Loucy (cell line): ENCODE measurements at regions not wholly inside any gene's neighbourhood (a gene's known extent, or its start where the extent isn't known, plus 50 kb on each side); places are given as distances from the start of the nearest gene placed in this dataset.
A peak's percentile ranks its signal among the peaks of the same experiment; 100 is the strongest.
"Not testable (repeated sequence)": the region's sequence is repeated elsewhere in the genome, so short reads cannot be mapped to it uniquely, and the experiment has no call there.

ENCODE experiments used
- H2AFZ ChIP-seq: fragments of 200-600 bp; sonication (generic); 2 replicates; pipeline ENCODE4 v1.6.0; 2016; ENCODE audit warnings: antibody characterized with exemption, mild to moderate bottlenecking, low read length, moderate library complexity
- H3F3A ChIP-seq: fragments of 200-600 bp; 2 replicates; pipeline ENCODE4 v1.6.0; 2016; ENCODE audit warnings: antibody characterized with exemption, low read depth, mild to moderate bottlenecking
- H3K27me3 ChIP-seq: fragments of 200-600 bp; sonication (generic); 2 replicates; pipeline ENCODE4 v1.6.1; 2014; ENCODE audit warnings: low read length, mild to moderate bottlenecking; ENCODE audit not compliant: insufficient read depth, poor library complexity, severe bottlenecking
- H3K36me3 ChIP-seq: fragments of 200-600 bp; sonication (generic); 2 replicates; pipeline ENCODE4 v1.6.1; 2016; ENCODE audit warnings: low read length; ENCODE audit not compliant: insufficient read depth
- H3K4me1 ChIP-seq: fragments of 200-600 bp; sonication (generic); 2 replicates; pipeline ENCODE4 v1.5.1; 2014; ENCODE audit warnings: low read length, mild to moderate bottlenecking; ENCODE audit not compliant: insufficient read depth, poor library complexity, severe bottlenecking
- H3K4me2 ChIP-seq: fragments of 200-600 bp; sonication (generic); 2 replicates; pipeline ENCODE4 v1.6.0; 2014; ENCODE audit warnings: antibody characterized with exemption, low read length, low read depth, mild to moderate bottlenecking; ENCODE audit not compliant: poor library complexity, severe bottlenecking
- H3K4me3 ChIP-seq: fragments of 200-600 bp; sonication (generic); 2 replicates; pipeline ENCODE4 v1.5.1; 2014; ENCODE audit warnings: low read length, mild to moderate bottlenecking, mixed read lengths; ENCODE audit not compliant: poor library complexity, severe bottlenecking
- H3K79me2 ChIP-seq: fragments of 200-600 bp; sonication (generic); 2 replicates; pipeline ENCODE4 v1.6.1; 2014; ENCODE audit warnings: low read length; ENCODE audit not compliant: insufficient read depth
- H3K9ac ChIP-seq: fragments of 200-600 bp; sonication (generic); 2 replicates; pipeline ENCODE4 v1.6.0; 2014; ENCODE audit warnings: mild to moderate bottlenecking, low read depth, low read length, moderate library complexity; ENCODE audit not compliant: poor library complexity, severe bottlenecking
- H3K9me2 ChIP-seq: fragments of 200-600 bp; sonication (generic); replicated peaks from 2 replicates; pipeline ENCODE4 v1.6.1; 2016; ENCODE audit warnings: low read depth, low read length, mixed read lengths
- H3K9me3 ChIP-seq: fragments of 200-600 bp; sonication (generic); 2 replicates; pipeline ENCODE4 v1.6.1; 2014; ENCODE audit warnings: mild to moderate bottlenecking, antibody characterized with exemption, low read length, low read depth; ENCODE audit not compliant: insufficient read depth
- H4K20me1 ChIP-seq: fragments of 200-600 bp; sonication (generic); 2 replicates; pipeline ENCODE4 v1.6.0; 2014; ENCODE audit warnings: antibody characterized with exemption, low read length, mild to moderate bottlenecking; ENCODE audit not compliant: insufficient read depth, poor library complexity, severe bottlenecking
- CTCF ChIP-seq: fragments of 200-600 bp; sonication (generic); conservative IDR thresholded peaks from 2 replicates; pipeline ENCODE4 v1.5.1; 2014; ENCODE audit warnings: mild to moderate bottlenecking, antibody characterized with exemption, low read length
- EZH2phosphoT487 ChIP-seq: fragments of 200-600 bp; IDR thresholded peaks from 2 replicates; pipeline ENCODE4 v1.6.1; 2018; ENCODE audit warnings: antibody characterized with exemption, mild to moderate bottlenecking, moderate library complexity, borderline replicate concordance

- Histone ChIP-seq H2AFZ (no peak overlapping the region), H3K9me2 (no peaks in the 10 kb centered on the region)
- TF ChIP-seq EZH2phosphoT487 (no peak), CTCF (0 out of 2 replicates have a peak, but pooled peaks have one; percentile 14)
Measured at GRCh38 chrX:45557387-45557786, 356.7 kb upstream of the DIPK2B start.

GRCh38 chrX:45554736-45555135, 354.1 kb upstream of the DIPK2B start:
- no peak overlapping the region for H3K4me3 ChIP-seq
- H2AFZ ChIP-seq, result no peak overlapping the region
- H3K27me3 ChIP-seq, result no peaks in the 10 kb centered on the region
- no peaks in the 10 kb centered on the region for H3K4me1 ChIP-seq
- H4K20me1 ChIP-seq, result no peaks in the 10 kb centered on the region
- H3K9me3 ChIP-seq, result no peaks in the 10 kb centered on the region
- no peaks in the 10 kb centered on the region for H3K36me3 ChIP-seq
- no peaks in the 10 kb centered on the region for H3K9me2 ChIP-seq
- no peaks in the 10 kb centered on the region for H3K79me2 ChIP-seq
- no peak overlapping the region for H3K9ac ChIP-seq
- no peak for TF ChIP-seq EZH2phosphoT487
- no peaks in the 10 kb centered on the region for H3F3A ChIP-seq
- H3K4me2 ChIP-seq, result no peak overlapping the region

More at GRCh38 chrX:45557387-45557786, 356.7 kb upstream of the DIPK2B start:
- H4K20me1 ChIP-seq, result no peaks in the 10 kb centered on the region
- no peaks in the 10 kb centered on the region for H3K79me2 ChIP-seq
- no peak overlapping the region for H3K4me3 ChIP-seq
- no peak overlapping the region for H3K9ac ChIP-seq
- no peaks in the 10 kb centered on the region for H3K36me3 ChIP-seq
- no peaks in the 10 kb centered on the region for H3K4me1 ChIP-seq
- no peak overlapping the region for H3K4me2 ChIP-seq
- no peaks in the 10 kb centered on the region for H3F3A ChIP-seq
- H3K9me3 ChIP-seq, result no peaks in the 10 kb centered on the region
- H3K27me3 ChIP-seq, result no peaks in the 10 kb centered on the region

GRCh38 chrX:45553417-45553816, 352.7 kb upstream of the DIPK2B start:
- no peak for TF ChIP-seq CTCF
- TF ChIP-seq EZH2phosphoT487, result no peak
- Histone ChIP-seq H3K4me2 (no peak overlapping the region), H3K79me2 (no peaks in the 10 kb centered on the region), H3K9ac (no peak overlapping the region), H3K9me2 (no peaks in the 10 kb centered on the region), H3F3A (no peaks in the 10 kb centered on the region), H3K4me1 (no peaks in the 10 kb centered on the region), H3K27me3 (no peaks in the 10 kb centered on the region), H2AFZ (no peak overlapping the region), H3K9me3 (no peaks in the 10 kb centered on the region), H3K36me3 (no peaks in the 10 kb centered on the region), H4K20me1 (no peaks in the 10 kb centered on the region), H3K4me3 (no peak overlapping the region)

GRCh38 chrX:45546697-45547096, 346.0 kb upstream of the DIPK2B start:
- H3K9me2 ChIP-seq, H3K9ac ChIP-seq, H2AFZ ChIP-seq, H3K27me3 ChIP-seq, H3K4me2 ChIP-seq, H3F3A ChIP-seq, H4K20me1 ChIP-seq, H3K9me3 ChIP-seq, H3K4me1 ChIP-seq, H3K4me3 ChIP-seq, H3K36me3 ChIP-seq, H3K79me2 ChIP-seq: not testable (repeated sequence)
